IMR-90 (cell line): ENCODE measurements at regions not wholly inside any gene's neighbourhood (a gene's known extent, or its start where the extent isn't known, plus 50 kb on each side); places are given as distances from the start of the nearest gene placed in this dataset.

Experiments used
- ATAC-seq: fragments of 200-7000 bp; cut with Tn5 transposase; 2 replicates; pipeline ENCODE4 v1.9.1; 2020; ENCODE audit warnings: low read depth, mild to moderate bottlenecking, moderate library complexity
- BruUV-seq: library from RNA; stranded (reverse); fragments of 400-500 nt; replicated peaks from 2 replicates; lab custom pipeline; 2021; lab: Mats Ljungman, UMichigan
- CTCF ChIA-PET: fragments of 300-600 bp; formaldehyde crosslinking; extraction: SDS; loops from one replicate; lab custom pipeline; 2021; ENCODE audit warnings: antibody characterized with exemption; lab: Yijun Ruan, JAX
- POLR2A ChIA-PET: fragments of 300-600 bp; sonication (Branson Sonifier 250); formaldehyde crosslinking; loops from one replicate; lab custom pipeline; 2022; ENCODE audit warnings: antibody characterized with exemption; ENCODE audit not compliant: unreplicated experiment; lab: Charles Lee
- DNase-seq: peaks from one replicate; pipeline ENCODE4 v3.0.0; 2013
- H2AFZ ChIP-seq: replicated peaks from 2 replicates; pipeline ENCODE3; 2013; ENCODE audit warnings: low read length, mild to moderate bottlenecking; ENCODE audit not compliant: poor library complexity
- H2AK5ac ChIP-seq: 2 replicates; pipeline ENCODE4 v1.6.1; 2013; ENCODE audit warnings: low read depth, low read length, inconsistent platforms
- H2AK9ac ChIP-seq: replicated peaks from 2 replicates; pipeline ENCODE3; 2013; ENCODE audit warnings: mild to moderate bottlenecking, low read depth, low read length, moderate library complexity; ENCODE audit not compliant: poor library complexity
- H2BK120ac ChIP-seq: 2 replicates; pipeline ENCODE4 v1.6.1; 2013; ENCODE audit warnings: low read depth, low read length, inconsistent platforms
- H2BK15ac ChIP-seq: 3 replicates; pipeline ENCODE4 v1.6.1; 2013; ENCODE audit warnings: low read depth, low read length, inconsistent platforms
- H2BK20ac ChIP-seq: 2 replicates; pipeline ENCODE4 v1.6.1; 2013; ENCODE audit warnings: low read depth, mild to moderate bottlenecking, inconsistent platforms, low read length, moderate library complexity
- H2BK5ac ChIP-seq: 2 replicates; pipeline ENCODE4 v1.6.1; 2013; ENCODE audit warnings: mild to moderate bottlenecking, low read depth, low read length, inconsistent platforms; ENCODE audit not compliant: poor library complexity, severe bottlenecking
- H3K14ac ChIP-seq: replicated peaks from 2 replicates; pipeline ENCODE4 v1.6.1; 2013; ENCODE audit warnings: low read depth, low read length, inconsistent platforms
- H3K18ac ChIP-seq: 2 replicates; pipeline ENCODE4 v1.6.1; 2013; ENCODE audit warnings: low read depth, low read length, control low read depth
- H3K23ac ChIP-seq: 2 replicates; pipeline ENCODE4 v1.6.1; 2013; ENCODE audit warnings: low read depth, low read length, inconsistent platforms
- H3K27ac ChIP-seq: 2 replicates; pipeline ENCODE4 v1.5.1; 2013; ENCODE audit warnings: mild to moderate bottlenecking, control low read depth, low read length; ENCODE audit not compliant: insufficient read depth
- H3K27me3 ChIP-seq: 2 replicates; pipeline ENCODE4 v1.6.1; 2013; ENCODE audit warnings: low read length; ENCODE audit not compliant: control insufficient read depth, insufficient read depth
- H3K36me3 ChIP-seq: 2 replicates; pipeline ENCODE4 v1.6.1; 2013; ENCODE audit warnings: low read length, mixed read lengths; ENCODE audit not compliant: control insufficient read depth, insufficient read depth
- H3K4ac ChIP-seq: 2 replicates; pipeline ENCODE4 v1.6.1; 2013; ENCODE audit warnings: low read depth, low read length, inconsistent platforms
- H3K4me1 ChIP-seq: 2 replicates; pipeline ENCODE4 v1.6.1; 2013; ENCODE audit warnings: low read length, mixed read lengths; ENCODE audit not compliant: control insufficient read depth, insufficient read depth
- H3K4me2 ChIP-seq: 2 replicates; pipeline ENCODE4 v1.6.1; 2013; ENCODE audit warnings: low read depth, mild to moderate bottlenecking, control low read depth, low read length, moderate library complexity
- H3K4me3 ChIP-seq: 2 replicates; pipeline ENCODE4 v1.5.1; 2013; ENCODE audit warnings: low read depth, mild to moderate bottlenecking, control low read depth, low read length, moderate library complexity; ENCODE audit not compliant: insufficient read depth
- H3K56ac ChIP-seq: 2 replicates; pipeline ENCODE4 v1.6.1; 2013; ENCODE audit warnings: low read length, inconsistent platforms; ENCODE audit not compliant: insufficient read depth; ENCODE audit errors: extremely low read depth
- H3K79me1 ChIP-seq, 2 experiments: 2 replicates each; pipeline ENCODE4 v1.6.1; 2013; ENCODE audit warnings: low read length in 2 of 2, inconsistent platforms in 1 of 2, low read depth in 1 of 2
- H3K9ac ChIP-seq: 2 replicates; pipeline ENCODE4 v1.6.1; 2013; ENCODE audit warnings: low read depth, low read length, control low read depth
- H3K9me1 ChIP-seq: 2 replicates; pipeline ENCODE4 v1.6.1; 2013; ENCODE audit warnings: low read length, inconsistent platforms; ENCODE audit not compliant: insufficient read depth
- H3K9me3 ChIP-seq: 2 replicates; pipeline ENCODE4 v1.6.1; 2013; ENCODE audit warnings: low read length; ENCODE audit not compliant: control insufficient read depth, insufficient read depth
- H4K20me1 ChIP-seq: 2 replicates; pipeline ENCODE4 v1.6.1; 2013; ENCODE audit warnings: low read length, inconsistent platforms; ENCODE audit not compliant: insufficient read depth
- H4K5ac ChIP-seq: 2 replicates; pipeline ENCODE4 v1.6.1; 2013; ENCODE audit warnings: mild to moderate bottlenecking, low read depth, low read length, control low read depth
- H4K8ac ChIP-seq, 2 experiments: 2 replicates each; pipeline ENCODE4 v1.6.1; 2013; ENCODE audit warnings: low read depth in 2 of 2, low read length in 2 of 2, control low read depth in 1 of 2, inconsistent platforms in 1 of 2
- H4K91ac ChIP-seq: 2 replicates; pipeline ENCODE4 v1.6.1; 2013; ENCODE audit warnings: low read depth, low read length, inconsistent platforms; ENCODE audit not compliant: insufficient read depth
- BHLHE40 ChIP-seq: fragments of 150-350 bp; IDR thresholded peaks from 2 replicates; pipeline ENCODE4 v1.6.1; 2016; ENCODE audit warnings: mild to moderate bottlenecking, low read depth, low read length
- CEBPB ChIP-seq: IDR thresholded peaks from 2 replicates; pipeline ENCODE4 v1.6.1; 2012; ENCODE audit warnings: low read depth, low read length, improper control_type of control experiment
- CTCF ChIP-seq: conservative IDR thresholded peaks from 2 replicates; pipeline ENCODE4 v1.5.1; 2012; ENCODE audit warnings: mild to moderate bottlenecking, low read depth, low read length, improper control_type of control experiment
- ELK1 ChIP-seq: fragments of 150-350 bp; IDR thresholded peaks from 2 replicates; pipeline ENCODE4 v1.6.1; 2016; ENCODE audit warnings: low read depth, mild to moderate bottlenecking, low read length, moderate library complexity, borderline replicate concordance
- MAFK ChIP-seq: IDR thresholded peaks from 2 replicates; pipeline ENCODE4 v1.6.1; 2012; ENCODE audit warnings: low read depth, low read length, improper control_type of control experiment
- MXI1 ChIP-seq: IDR thresholded peaks from 2 replicates; pipeline ENCODE4 v1.6.1; 2012; ENCODE audit warnings: low read depth, mild to moderate bottlenecking, low read length, moderate library complexity, borderline replicate concordance
- POLR2A ChIP-seq: IDR thresholded peaks from 2 replicates; pipeline ENCODE4 v1.6.1; 2012; ENCODE audit warnings: mild to moderate bottlenecking, low read depth, low read length
- RCOR1 ChIP-seq: IDR thresholded peaks from 2 replicates; pipeline ENCODE4 v1.6.1; 2012; ENCODE audit warnings: mild to moderate bottlenecking, low read length, improper control_type of control experiment; ENCODE audit not compliant: insufficient replicate concordance
- SMC3 ChIP-seq: fragments of 150-350 bp; IDR thresholded peaks from 2 replicates; pipeline ENCODE4 v1.6.1; 2016; ENCODE audit warnings: low read depth, mild to moderate bottlenecking, antibody characterized with exemption, low read length, moderate library complexity
- WGBS, 2 experiments: methylation state at CpG; one replicate each; pipeline versions ENCODE4 v1.1.5 to v1.1.7; 2013; ENCODE audit warnings: missing lambda C conversion rate in 2 of 2; ENCODE audit not compliant: insufficient read length in 1 of 2; ENCODE audit errors: extremely low coverage in 2 of 2; 5-methylcytosine and 5-hydroxymethylcytosine counted together
- dilution Hi-C: fragments of 300-500 bp; cut with HindIII; formaldehyde crosslinking; loops from one replicate; pipeline ENCODE4 v1.14.3; 2018; ENCODE audit warnings: low sequenced_read_pairs; ENCODE audit not compliant: unreplicated experiment
- in situ Hi-C: fragments of 300-500 bp; cut with MboI; formaldehyde crosslinking; loops from 3 replicates; pipeline ENCODE4 v1.14.3; 2019; ENCODE audit warnings: low sequenced_read_pairs, inconsistent platforms, mixed read lengths
- intact Hi-C: fragments of 100-400 bp; cut with micrococcal nuclease; formaldehyde crosslinking; loops from 2 replicates; pipeline ENCODE4 v1.10.0; 2022

- H2BK15ac ChIP-seq, result no peak overlapping the region
- ATAC-seq, result no peak
- H3K56ac ChIP-seq, result no peak overlapping the region
- POLR2A ChIA-PET, result no interaction called here
- H3K4ac ChIP-seq, result no peak overlapping the region
- H3K9ac ChIP-seq, result no peak overlapping the region
- no peak overlapping the region for H4K91ac ChIP-seq
- CTCF ChIA-PET, result no interaction called here
- H2BK5ac ChIP-seq, result no peak overlapping the region
- H4K8ac ChIP-seq, result no peak overlapping the region
- H3K4me3 ChIP-seq, result no peak overlapping the region
- no peak overlapping the region for H3K27ac ChIP-seq
- H2AK5ac ChIP-seq, result no peak overlapping the region
- dilution Hi-C loops, result no loop called here
- no peaks in the 10 kb centered on the region for H3K9me3 ChIP-seq
- no CpG with 5 or more reads among the region's 5 CpGs for WGBS, 2 experiments
- H3K27me3 ChIP-seq, result no peaks in the 10 kb centered on the region
- no peak overlapping the region for H2BK20ac ChIP-seq
- in situ Hi-C loops, result no loop called here
- no TSS peak for BruUV-seq
- no peaks in the 10 kb centered on the region for H3K9me1 ChIP-seq
- H3K4me2 ChIP-seq, result no peak overlapping the region
- H3K79me1 ChIP-seq, result no peaks in the 10 kb centered on the region
- no peak overlapping the region for H2AK9ac ChIP-seq
- no peaks in the 10 kb centered on the region for H3K36me3 ChIP-seq
- H3K23ac ChIP-seq, result no peak overlapping the region
- H3K18ac ChIP-seq, result no peak overlapping the region
- no peak for TF ChIP-seq CTCF
- TF ChIP-seq CEBPB, result no peak
- TF ChIP-seq RCOR1, result no peak
- TF ChIP-seq ELK1, result no peak
- TF ChIP-seq MAFK, result no peak
- no peak for TF ChIP-seq MXI1
- no peak for TF ChIP-seq POLR2A
- no peak for TF ChIP-seq BHLHE40
- TF ChIP-seq SMC3, result no peak
- H3K14ac ChIP-seq, result no peak overlapping the region
- H4K5ac ChIP-seq, result no peak overlapping the region
- intact Hi-C loops, result no loop called here
- no peaks in the 10 kb centered on the region for H3K4me1 ChIP-seq
- no peak overlapping the region for H2AFZ ChIP-seq
- H2BK120ac ChIP-seq, result no peak overlapping the region
- H4K20me1 ChIP-seq, result no peaks in the 10 kb centered on the region
- no peak for DNase-seq
Observed at GRCh38 chr9:13555989-13556500, 276.6 kb upstream of the MPDZ start.
